H1 (cell line): ENCODE measurements at regions not wholly inside any gene's neighbourhood (a gene's known extent, or its start where the extent isn't known, plus 50 kb on each side); places are given as distances from the start of the nearest gene placed in this dataset.

ENCODE experiments used
- EGR1 ChIP-seq: IDR thresholded peaks from 2 replicates; pipeline ENCODE4 v1.6.1; 2011; ENCODE audit warnings: low read depth, low read length, borderline replicate concordance
- POLR2AphosphoS5 ChIP-seq: IDR thresholded peaks from 2 replicates; pipeline ENCODE4 v1.6.1; 2011; ENCODE audit warnings: low read depth, low read length
- SP4 ChIP-seq: IDR thresholded peaks from 2 replicates; pipeline ENCODE4 v1.6.1; 2012; ENCODE audit warnings: low read length, inconsistent platforms
- TAF1 ChIP-seq: IDR thresholded peaks from 2 replicates; pipeline ENCODE4 v1.6.1; 2011; ENCODE audit warnings: mild to moderate bottlenecking, low read depth, low read length

- TF ChIP-seq TAF1 (no peak), POLR2AphosphoS5 (no peak), EGR1 (no peak), SP4 (no peak)
These were observed 511.7 kb downstream of the BNC2 start for GRCh38 chr9:16358751-16359150.
